WTC11 (cell line): ENCODE measurements at regions not wholly inside any gene's neighbourhood (a gene's known extent, or its start where the extent isn't known, plus 50 kb on each side); places are given as distances from the start of the nearest gene placed in this dataset.

Experiments
- CREM ChIP-seq: sonication (generic); formaldehyde crosslinking; IDR thresholded peaks from 2 replicates; pipeline ENCODE4 v1.8.1; 2022; ENCODE audit warnings: mild to moderate bottlenecking, missing genetic modification reagents, moderate library complexity
- CTCF ChIP-seq: fragments of 200-600 bp; IDR thresholded peaks from 2 replicates; pipeline ENCODE4 v1.8.0; 2022; ENCODE audit warnings: antibody characterized with exemption
- HMGXB4 ChIP-seq: sonication (generic); formaldehyde crosslinking; IDR thresholded peaks from 2 replicates; pipeline ENCODE4 v1.8.1; 2023; ENCODE audit warnings: mild to moderate bottlenecking, moderate library complexity, missing genetic modification reagents
- NFYB ChIP-seq: sonication (generic); formaldehyde crosslinking; conservative IDR thresholded peaks from 2 replicates; pipeline ENCODE4 v1.8.0; 2022; ENCODE audit warnings: low read depth, missing genetic modification reagents
- NR3C1 ChIP-seq: sonication (generic); formaldehyde crosslinking; conservative IDR thresholded peaks from 2 replicates; pipeline ENCODE4 v1.8.1; 2023; ENCODE audit warnings: low read depth, mild to moderate bottlenecking, missing genetic modification reagents
- PRRX2 ChIP-seq: fragments of 250-450 bp; sonication (Bioruptor Pico); IDR thresholded peaks from 2 replicates; pipeline ENCODE4 v1.8.0; 2021; ENCODE audit warnings: mild to moderate bottlenecking
- STAT6 ChIP-seq: sonication (generic); formaldehyde crosslinking; conservative IDR thresholded peaks from 2 replicates; pipeline ENCODE4 v1.8.1; 2023; ENCODE audit warnings: mild to moderate bottlenecking, low read depth, missing genetic modification reagents, moderate library complexity

GRCh38 chr7:95687759-95688343 lies 84.5 kb upstream of the DYNC1I1 start:
- peak; percentile 34; the same call in 1 of the 2 replicates for TF ChIP-seq CTCF
- TF ChIP-seq NFYB (CRISPR knock-in tag), result no peak
- no peak for TF ChIP-seq CREM (CRISPR knock-in tag)
- TF ChIP-seq NR3C1 (CRISPR knock-in tag), result no peak
- TF ChIP-seq HMGXB4 (CRISPR knock-in tag), result no peak
- TF ChIP-seq PRRX2 (CRISPR knock-in tag), result no peak
- TF ChIP-seq STAT6 (CRISPR knock-in tag), result no peak
